ENCODE measurements at regions not wholly inside any gene's neighbourhood (a gene's known extent, or its start where the extent isn't known, plus 50 kb on each side); places are given as distances from the start of the nearest gene placed in this dataset.

- no peaks in the 10 kb centered on the region for H3K27me3 ChIP-seq
- TF ChIP-seq POLR2AphosphoS5 (IDR thresholded peaks at IDR 0.05) (no peak), POLR2A (IDR thresholded peaks at IDR 0.05) (no peak), CTCF (IDR thresholded peaks at IDR 0.05) (no peak), EP300 (IDR thresholded peaks at IDR 0.05) (no peak)
- no peak overlapping the region for H3K4me3 ChIP-seq
- H3K9me3 ChIP-seq, result no peaks in the 10 kb centered on the region
- H3K4me1 ChIP-seq, result peaks cover 0 to 8% (median 0%) of the 10 kb centered on the region in 3 donors
- H3K36me3 ChIP-seq, result no peaks in the 10 kb centered on the region
- no peak overlapping the region for H3K27ac ChIP-seq
- no peak for ATAC-seq
Measured at GRCh38 chr2:19465978-19466377, 107.6 kb upstream of the OSR1 start.

GRCh38 chr2:19462256-19462645 lies 103.8 kb upstream of the OSR1 start:
- WGBS, 2 donors (ENCODE audit: low coverage in 1 of 2), result 40% methylated on average over 2 of the region's 2 CpGs; no CpG with 5 or more reads in 1 of the 2 donors
- H3K4me1 ChIP-seq, result peaks cover 0 to 8% (median 0%) of the 10 kb centered on the region in 3 donors
- no peak for TF ChIP-seq EP300 (IDR thresholded peaks at IDR 0.05)
- no peaks in the 10 kb centered on the region for H3K27me3 ChIP-seq
- no peak overlapping the region for H3K27ac ChIP-seq
- no peak for ATAC-seq
- H3K4me3 ChIP-seq, result no peak overlapping the region
- H3K9me3 ChIP-seq, result no peaks in the 10 kb centered on the region
- H3K36me3 ChIP-seq, result no peaks in the 10 kb centered on the region

- no peak overlapping the region for H3K27ac ChIP-seq
- peaks cover 0 to 8% (median 0%) of the 10 kb centered on the region in 3 donors for H3K4me1 ChIP-seq
- H3K4me3 ChIP-seq, result no peak overlapping the region
- no peak for TF ChIP-seq POLR2A (IDR thresholded peaks at IDR 0.05)
- TF ChIP-seq CTCF (IDR thresholded peaks at IDR 0.05), result no peak
- TF ChIP-seq POLR2AphosphoS5 (IDR thresholded peaks at IDR 0.05), result no peak
- no peak for TF ChIP-seq EP300 (IDR thresholded peaks at IDR 0.05)
- H3K36me3 ChIP-seq, result no peaks in the 10 kb centered on the region
- H3K27me3 ChIP-seq, result no peaks in the 10 kb centered on the region
- 39 to 43% methylated on average over 2 to 5 of the region's 5 CpGs for WGBS, 2 donors (ENCODE audit: low coverage in 1 of 2)
- no peak for ATAC-seq
- no peaks in the 10 kb centered on the region for H3K9me3 ChIP-seq
Measured at GRCh38 chr2:19461504-19462255, 103.3 kb upstream of the OSR1 start.

GRCh38 chr2:19460761-19461160 lies 102.3 kb upstream of the OSR1 start:
- TF ChIP-seq EP300 (IDR thresholded peaks at IDR 0.05), result no peak

GRCh38 chr2:19458427-19459003 lies 100.1 kb upstream of the OSR1 start:
- no peak overlapping the region for H3K27ac ChIP-seq
- 80 to 100% methylated on average over 1 of the region's 1 CpG for WGBS, 2 donors (ENCODE audit: low coverage in 1 of 2)
- H3K4me1 ChIP-seq, result peaks cover 0 to 8% (median 0%) of the 10 kb centered on the region in 3 donors
- H3K4me3 ChIP-seq, result no peak overlapping the region
- no peaks in the 10 kb centered on the region for H3K36me3 ChIP-seq
- no peaks in the 10 kb centered on the region for H3K27me3 ChIP-seq
- TF ChIP-seq POLR2AphosphoS5 (IDR thresholded peaks at IDR 0.05) (no peak), EP300 (IDR thresholded peaks at IDR 0.05) (no peak), POLR2A (IDR thresholded peaks at IDR 0.05) (no peak), CTCF (IDR thresholded peaks at IDR 0.05) (no peak)
- H3K9me3 ChIP-seq, result peaks cover 0 to 13% (median 0%) of the 10 kb centered on the region in 3 donors
- ATAC-seq, result no peak

More at GRCh38 chr2:19460761-19461160, 102.3 kb upstream of the OSR1 start:
- peaks cover 0 to 8% (median 0%) of the 10 kb centered on the region in 3 donors for H3K4me1 ChIP-seq
- H3K36me3 ChIP-seq, result no peaks in the 10 kb centered on the region
- no peak overlapping the region for H3K27ac ChIP-seq
- H3K4me3 ChIP-seq, result no peak overlapping the region
- WGBS, 2 donors (ENCODE audit: low coverage in 1 of 2), result 95 to 100% methylated on average over 1 to 2 of the region's 5 CpGs
- no peaks in the 10 kb centered on the region for H3K9me3 ChIP-seq
- no peak for ATAC-seq
- H3K27me3 ChIP-seq, result no peaks in the 10 kb centered on the region

- Histone ChIP-seq H3K27ac (no peak overlapping the region), H3K27me3 (no peaks in the 10 kb centered on the region), H3K4me3 (no peak overlapping the region), H3K36me3 (no peaks in the 10 kb centered on the region), H3K9me3 (peaks cover 0 to 17% (median 0%) of the 10 kb centered on the region in 3 donors), H3K4me1 (peaks cover 0 to 8% (median 0%) of the 10 kb centered on the region in 3 donors)
- ATAC-seq, result no peak
- TF ChIP-seq POLR2AphosphoS5 (IDR thresholded peaks at IDR 0.05), result no peak
- no peak for TF ChIP-seq POLR2A (IDR thresholded peaks at IDR 0.05)
- no peak for TF ChIP-seq CTCF (IDR thresholded peaks at IDR 0.05)
- no peak for TF ChIP-seq EP300 (IDR thresholded peaks at IDR 0.05)
Measured at GRCh38 chr2:19457809-19458208, 99.4 kb upstream of the OSR1 start.
